DND-41 (cell line): ENCODE measurements at regions not wholly inside any gene's neighbourhood (a gene's known extent, or its start where the extent isn't known, plus 50 kb on each side); places are given as distances from the start of the nearest gene placed in this dataset.

Source experiments
- EZH2 ChIP-seq: IDR thresholded peaks from 3 replicates; pipeline ENCODE4 v1.6.1; 2012; ENCODE audit warnings: borderline replicate concordance, low read depth, mild to moderate bottlenecking, moderate library complexity, low read length, inconsistent platforms; ENCODE audit not compliant: severe bottlenecking
- TF ChIP-seq, protein P1 (sequence below): IDR thresholded peaks from 2 replicates; pipeline ENCODE4 v1.5.1; 2012; ENCODE audit warnings: borderline replicate concordance, low read length, moderate library complexity, mild to moderate bottlenecking; ENCODE audit not compliant: poor library complexity, severe bottlenecking; ENCODE audit errors: extremely low read depth

DNA sequence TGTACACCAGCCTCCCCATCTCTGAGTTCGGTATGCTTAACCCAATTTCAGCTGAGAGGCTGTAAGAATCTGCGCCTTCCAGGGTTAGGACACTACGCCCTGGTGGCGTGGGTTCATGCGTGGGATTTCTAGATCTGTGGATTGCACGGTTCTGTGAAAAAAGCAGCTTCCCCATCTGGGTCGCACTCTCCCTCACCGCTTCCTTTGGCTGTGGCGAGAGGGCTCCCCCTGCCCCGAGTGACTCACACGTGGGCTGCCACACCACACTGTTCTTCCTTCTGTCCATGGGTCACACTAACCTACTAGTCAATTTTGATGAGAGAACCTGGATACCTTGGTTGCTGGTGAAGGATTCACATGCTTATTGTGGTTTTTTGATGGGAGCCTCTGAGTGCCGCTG is 256.0 kb upstream of the MAF start:
- TF ChIP-seq, protein P1, sequence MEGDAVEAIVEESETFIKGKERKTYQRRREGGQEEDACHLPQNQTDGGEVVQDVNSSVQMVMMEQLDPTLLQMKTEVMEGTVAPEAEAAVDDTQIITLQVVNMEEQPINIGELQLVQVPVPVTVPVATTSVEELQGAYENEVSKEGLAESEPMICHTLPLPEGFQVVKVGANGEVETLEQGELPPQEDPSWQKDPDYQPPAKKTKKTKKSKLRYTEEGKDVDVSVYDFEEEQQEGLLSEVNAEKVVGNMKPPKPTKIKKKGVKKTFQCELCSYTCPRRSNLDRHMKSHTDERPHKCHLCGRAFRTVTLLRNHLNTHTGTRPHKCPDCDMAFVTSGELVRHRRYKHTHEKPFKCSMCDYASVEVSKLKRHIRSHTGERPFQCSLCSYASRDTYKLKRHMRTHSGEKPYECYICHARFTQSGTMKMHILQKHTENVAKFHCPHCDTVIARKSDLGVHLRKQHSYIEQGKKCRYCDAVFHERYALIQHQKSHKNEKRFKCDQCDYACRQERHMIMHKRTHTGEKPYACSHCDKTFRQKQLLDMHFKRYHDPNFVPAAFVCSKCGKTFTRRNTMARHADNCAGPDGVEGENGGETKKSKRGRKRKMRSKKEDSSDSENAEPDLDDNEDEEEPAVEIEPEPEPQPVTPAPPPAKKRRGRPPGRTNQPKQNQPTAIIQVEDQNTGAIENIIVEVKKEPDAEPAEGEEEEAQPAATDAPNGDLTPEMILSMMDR = no peak
- no peak for TF ChIP-seq EZH2
